H4 (cell line): ENCODE measurements at regions not wholly inside any gene's neighbourhood (a gene's known extent, or its start where the extent isn't known, plus 50 kb on each side); places are given as distances from the start of the nearest gene placed in this dataset.

ENCODE experiments used
- DNase-seq: peaks from one replicate; pipeline ENCODE4 v3.0.0-alpha.2; 2015; ENCODE audit warnings: low spot score

DNA sequence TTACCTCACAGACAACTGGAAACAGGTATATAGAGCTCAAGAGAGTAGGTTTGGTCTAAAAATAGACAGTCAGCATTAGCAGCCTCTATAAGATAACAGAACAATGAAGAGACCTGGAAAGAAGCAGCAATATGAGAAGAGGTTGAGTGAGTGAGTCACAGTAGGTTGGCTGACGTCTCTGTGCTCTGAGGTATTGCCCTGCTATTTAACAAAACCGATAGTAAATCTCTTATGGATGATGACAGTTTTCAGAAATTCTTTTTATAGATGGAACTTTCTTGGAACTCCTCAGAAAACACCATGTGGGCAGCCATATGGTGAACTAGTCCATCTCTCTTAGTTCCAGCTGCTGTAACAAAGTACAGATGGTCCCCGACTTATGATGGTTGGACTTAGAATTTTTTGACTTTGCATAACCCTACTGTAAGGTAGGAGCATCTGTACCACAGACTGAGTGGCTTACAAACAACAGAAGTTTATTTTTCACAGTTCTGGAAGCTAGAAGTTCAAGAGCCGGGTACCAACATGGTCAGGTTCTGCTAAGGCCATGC lies 123.5 kb downstream of the MBD2 start:
- no peak for DNase-seq

DNA sequence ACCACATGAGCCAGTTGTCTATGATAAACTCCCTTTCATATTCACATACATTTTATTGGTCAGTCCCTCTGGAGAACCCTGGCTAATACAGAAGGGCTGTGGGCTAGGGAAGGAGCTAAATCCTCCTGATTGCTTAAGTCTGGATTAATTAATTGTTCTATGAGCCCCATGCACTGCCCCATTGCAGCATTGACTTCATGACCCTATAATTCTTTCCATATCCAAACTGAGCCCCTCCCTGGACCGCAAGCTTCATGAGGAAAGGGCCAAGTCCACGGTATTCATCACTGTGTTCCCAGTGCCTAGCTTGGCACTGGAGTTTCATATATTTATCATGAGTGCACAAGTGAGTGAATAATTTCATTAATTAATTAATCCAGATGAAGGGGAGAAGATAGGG lies 124.0 kb downstream of the MBD2 start:
- no peak for DNase-seq

DNA sequence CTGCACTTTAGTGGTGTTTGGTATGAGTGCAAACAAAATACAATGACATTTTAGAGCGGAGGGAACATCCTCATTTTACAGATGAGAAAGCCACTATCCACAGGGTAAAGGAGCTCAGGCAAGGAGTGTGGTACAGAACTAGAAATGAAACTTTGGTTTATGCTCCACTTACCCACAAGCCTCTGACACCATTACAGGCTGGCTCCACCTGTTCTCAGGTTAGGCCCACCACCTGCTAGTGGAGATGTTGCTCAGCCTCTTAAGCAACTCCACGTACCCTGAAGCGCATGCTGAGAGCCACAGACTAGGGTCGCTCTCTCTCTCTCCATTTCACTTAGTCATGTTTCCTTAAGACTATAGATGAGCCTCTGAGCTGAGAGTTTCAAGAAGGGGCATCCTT lies 130.0 kb downstream of the MBD2 start:
- DNase-seq = no peak

DNA sequence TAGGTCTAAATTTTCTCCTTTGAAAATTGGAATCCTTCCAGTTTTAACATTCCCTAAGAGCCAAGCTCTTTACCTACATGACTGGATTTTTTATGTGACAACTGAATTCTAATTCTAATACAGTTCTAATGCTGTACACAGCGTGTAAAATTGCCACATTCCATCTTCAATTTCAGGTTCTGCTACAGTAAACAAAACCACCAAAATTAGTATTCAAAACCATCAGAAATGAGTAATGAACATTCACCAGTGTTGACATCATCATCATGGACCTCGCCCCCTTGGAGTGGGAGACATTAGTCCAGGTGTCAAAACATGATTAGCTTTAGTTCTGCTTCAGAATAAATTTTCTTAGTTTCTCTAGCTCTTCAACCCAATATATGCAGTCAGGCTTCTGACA lies 133.6 kb downstream of the MBD2 start:
- DNase-seq = no peak

DNA sequence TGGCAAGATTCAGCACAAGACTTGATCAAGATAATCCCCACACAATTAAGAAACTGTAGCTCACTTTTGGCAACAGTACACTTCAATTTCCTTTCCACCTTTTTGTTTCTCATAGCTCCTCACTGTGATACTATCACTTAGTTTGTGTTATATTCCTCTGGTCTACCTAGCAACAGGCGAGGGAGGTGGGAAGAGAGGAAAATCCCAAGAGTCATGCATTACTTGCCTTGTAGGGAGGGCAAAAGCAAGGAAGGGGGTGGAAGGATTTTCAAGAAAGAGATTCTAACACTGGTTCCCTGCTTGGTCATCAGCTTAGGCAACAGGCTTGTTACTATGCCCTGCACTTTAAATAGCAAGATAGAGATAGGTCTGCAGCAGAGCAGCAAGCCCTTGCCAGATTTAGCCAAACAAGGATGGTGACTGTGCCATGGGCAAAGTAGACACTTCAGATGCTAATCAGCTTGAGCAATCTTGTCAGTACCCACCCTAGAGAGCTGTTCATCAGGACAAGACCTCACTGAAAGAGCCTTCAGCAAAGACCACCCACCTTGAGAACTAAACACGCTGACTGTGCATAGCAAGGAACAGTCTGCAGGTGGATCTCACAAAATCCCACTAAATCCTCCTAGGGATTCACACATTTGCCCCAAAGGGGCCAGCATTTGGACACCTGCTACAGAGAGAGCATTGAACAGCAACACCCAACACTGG lies 134.6 kb downstream of the MBD2 start:
- DNase-seq = no peak

DNA sequence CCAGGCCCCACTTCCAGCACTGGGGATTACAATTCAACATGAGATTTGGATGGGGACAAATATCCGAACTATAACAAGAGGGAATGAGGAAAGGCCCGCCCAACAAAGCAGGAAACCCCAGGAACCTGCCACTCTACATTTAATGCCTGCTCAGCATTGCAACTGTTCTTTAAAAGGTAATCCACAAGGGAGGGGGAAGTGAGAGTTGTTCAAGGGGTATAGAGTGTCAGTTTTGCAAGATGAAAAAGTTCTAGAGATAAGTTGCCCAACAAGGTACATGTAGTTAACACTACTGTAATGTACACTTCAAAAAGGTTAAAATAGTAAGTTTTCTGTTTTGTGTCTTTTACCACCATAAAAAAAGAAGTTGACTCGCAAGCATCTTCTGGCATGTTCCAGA lies 137.6 kb downstream of the MBD2 start:
- no peak for DNase-seq

DNA sequence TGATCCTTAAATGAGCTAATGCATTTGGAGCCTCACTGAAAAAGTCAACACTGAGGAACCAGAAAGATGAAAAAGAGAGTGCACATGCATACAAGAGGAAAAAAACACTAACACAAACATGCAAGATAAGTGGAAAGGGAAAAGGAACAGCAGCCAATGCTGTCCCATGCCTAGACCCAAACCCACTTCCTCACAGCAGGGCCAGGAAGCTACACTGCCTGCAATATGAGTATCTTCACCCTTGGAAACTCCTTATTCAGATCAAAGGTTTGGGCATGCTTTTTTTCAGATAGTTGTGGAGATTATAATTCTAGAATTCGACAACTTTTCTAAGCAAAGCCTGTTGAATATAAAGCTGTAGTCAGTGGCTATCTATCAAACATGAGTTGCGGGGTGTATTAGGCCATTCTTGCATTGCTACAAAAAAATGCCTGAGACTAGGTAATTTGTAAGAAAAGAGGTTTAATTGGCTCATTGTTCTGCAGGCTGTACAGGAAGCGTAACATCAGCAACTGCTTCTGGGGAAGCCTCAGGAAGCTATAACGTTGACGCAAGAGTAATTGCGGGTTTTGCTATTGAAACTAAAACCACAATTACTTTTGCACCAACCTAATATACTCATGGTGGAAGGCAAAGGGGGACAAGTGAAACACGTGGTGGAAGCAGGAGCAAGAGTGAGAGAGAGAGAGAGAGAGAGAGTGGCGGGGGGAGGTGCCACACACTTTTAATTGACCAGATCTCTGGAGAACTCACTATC lies 138.2 kb downstream of the MBD2 start:
- no peak for DNase-seq

DNA sequence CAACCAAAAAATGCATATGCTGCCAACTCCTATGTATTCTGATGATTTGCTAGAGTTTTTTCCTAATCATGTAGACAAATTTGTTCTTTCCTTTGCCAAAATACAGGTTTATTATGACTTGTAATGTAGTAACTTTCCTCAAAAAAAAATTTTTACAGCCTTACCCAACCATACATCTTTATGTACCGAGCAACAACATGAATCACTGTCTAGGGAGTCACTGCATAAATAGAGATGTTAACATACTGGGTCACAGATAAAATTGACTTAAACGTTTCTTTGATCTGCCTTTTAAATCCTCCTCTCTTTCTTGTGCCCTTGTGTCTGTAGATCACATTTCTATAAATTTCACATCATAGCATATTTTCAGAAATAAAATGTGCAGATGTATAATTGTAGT lies 143.6 kb downstream of the MBD2 start:
- no peak for DNase-seq

DNA sequence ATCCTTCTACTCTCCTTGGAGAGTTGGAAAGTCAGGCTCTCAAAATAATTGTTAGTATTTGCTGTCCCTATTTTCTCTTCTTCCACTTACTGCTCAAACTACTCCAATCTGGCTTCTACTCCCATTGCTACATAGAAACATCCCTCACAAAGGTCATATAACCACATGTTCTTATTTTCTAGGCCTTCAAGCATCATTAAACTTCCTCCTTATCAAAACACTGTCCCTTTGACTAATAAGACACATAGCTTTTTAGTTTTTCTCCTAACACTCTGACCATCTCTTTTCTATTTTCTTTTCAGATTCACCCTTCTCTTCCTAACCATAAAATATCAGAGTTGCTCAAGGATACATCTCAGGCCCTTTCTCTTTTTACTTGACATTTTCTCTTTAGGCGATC lies 148.3 kb downstream of the MBD2 start:
- no peak for DNase-seq

DNA sequence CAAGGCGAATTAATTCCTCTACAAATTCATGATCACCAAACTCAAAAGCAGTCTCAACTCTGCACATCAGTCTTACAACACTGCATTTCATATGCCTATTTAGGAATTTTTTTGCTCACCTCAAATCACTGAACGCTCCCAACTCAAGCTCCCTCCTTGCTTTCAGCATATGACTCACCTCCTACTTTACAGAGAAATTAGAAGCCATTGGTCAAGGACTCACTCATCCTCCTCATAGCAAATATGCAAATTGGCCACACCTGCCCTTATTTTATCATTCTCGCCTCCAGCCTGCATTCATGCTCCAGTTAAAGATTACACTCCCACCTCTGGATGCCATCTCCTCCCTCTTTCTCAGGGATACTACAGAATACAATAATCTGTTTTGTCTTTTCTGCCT lies 148.8 kb downstream of the MBD2 start:
- no peak for DNase-seq

DNA sequence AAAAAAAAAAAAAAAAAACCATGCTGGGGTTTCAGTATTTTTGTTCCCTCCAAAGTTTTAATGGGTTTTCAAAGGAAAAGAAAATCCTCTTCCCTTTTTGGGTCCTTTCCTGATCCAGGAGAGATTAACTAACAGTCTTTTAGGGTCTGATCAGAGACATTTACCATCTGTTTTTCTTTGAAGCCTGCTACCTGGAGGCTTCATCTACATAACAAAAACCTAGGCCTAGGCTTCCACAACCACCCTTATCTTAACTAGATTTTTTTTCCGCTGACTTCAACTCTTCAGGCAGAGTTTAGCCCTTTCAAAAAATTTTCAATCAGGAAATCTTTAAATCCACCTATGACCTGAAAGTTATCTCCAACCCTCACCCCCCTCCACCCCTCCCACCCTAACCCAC lies 154.7 kb downstream of the MBD2 start:
- no peak for DNase-seq

DNA sequence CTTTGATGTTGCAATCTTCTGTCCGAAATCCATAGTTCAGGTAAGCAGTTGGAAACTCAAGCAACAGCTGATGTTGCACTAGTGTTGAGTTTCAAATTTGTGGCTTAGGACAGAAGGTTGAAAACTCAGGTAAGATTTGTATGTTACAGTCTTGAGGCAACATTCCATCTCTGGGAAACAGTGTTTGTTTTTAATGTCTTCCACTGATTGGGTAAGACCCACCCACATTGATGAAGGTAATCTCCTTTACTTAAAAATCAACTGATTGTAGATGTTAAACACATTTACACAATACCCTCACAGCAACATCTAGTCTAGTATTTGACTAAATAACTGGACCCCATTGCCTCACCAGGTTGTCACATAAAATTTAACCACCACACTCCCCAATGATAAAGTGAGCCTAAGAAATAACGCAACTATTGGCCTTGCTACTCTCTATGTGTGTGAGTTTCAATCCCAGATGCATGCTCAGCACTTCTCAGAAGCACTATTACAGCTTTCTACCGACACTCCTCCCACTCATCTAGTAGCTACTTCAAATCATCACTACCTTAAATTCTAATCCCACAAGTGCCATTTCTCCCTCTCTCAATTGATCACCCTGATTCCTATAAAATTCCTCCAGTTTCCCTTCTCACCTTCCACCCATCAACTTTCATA lies 164.0 kb downstream of the MBD2 start:
- no peak for DNase-seq

DNA sequence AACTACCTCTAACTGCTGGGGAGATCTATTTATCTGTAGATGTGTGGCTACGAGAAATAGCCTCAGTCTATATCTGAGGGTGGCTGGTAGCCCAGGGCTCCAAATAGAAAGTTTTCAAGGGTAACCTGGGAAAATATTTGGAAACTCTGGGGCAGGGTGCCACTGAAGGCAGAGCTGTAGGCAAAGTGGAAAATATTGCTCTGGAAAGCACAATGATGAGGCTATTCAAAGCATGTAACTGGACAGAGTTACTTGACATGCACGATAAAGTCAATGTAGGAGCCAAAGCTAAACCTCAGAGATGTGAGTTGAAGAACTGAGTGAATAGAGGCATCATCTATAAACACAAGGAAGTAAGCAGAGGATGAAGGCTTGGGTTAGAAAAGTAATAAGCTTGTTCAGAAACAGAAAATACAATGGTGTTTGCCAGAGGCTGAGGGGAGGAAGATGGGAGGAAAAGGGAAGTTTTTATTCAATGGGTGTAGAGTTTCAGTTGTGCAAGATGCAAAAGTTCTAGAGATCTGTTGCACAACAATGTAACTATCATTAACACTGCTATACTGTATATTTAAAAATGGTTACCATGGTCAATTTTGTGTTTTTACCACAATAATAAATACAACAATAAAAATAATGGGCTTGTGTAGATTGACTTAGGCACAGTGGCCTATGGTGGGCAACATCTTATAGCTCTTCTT lies 171.6 kb downstream of the MBD2 start:
- no peak for DNase-seq

DNA sequence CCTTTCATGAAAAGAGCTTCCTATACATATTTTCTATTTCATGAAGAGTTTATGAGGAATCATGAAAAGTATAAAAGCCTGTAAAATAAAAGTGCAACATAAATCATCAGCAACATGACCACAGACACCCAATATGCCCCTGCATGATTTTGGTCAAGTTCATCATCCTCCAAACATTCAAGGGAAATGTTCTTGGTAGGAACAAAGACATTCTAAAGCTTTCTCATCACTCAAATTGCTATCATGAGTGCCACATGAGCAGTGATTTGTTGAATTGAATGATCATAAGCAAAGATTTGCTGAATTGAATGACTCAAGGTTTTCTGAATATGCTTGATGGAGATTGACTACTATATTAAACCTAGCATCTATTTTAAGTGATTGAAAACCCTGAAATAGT lies 172.2 kb downstream of the MBD2 start:
- no peak for DNase-seq

DNA sequence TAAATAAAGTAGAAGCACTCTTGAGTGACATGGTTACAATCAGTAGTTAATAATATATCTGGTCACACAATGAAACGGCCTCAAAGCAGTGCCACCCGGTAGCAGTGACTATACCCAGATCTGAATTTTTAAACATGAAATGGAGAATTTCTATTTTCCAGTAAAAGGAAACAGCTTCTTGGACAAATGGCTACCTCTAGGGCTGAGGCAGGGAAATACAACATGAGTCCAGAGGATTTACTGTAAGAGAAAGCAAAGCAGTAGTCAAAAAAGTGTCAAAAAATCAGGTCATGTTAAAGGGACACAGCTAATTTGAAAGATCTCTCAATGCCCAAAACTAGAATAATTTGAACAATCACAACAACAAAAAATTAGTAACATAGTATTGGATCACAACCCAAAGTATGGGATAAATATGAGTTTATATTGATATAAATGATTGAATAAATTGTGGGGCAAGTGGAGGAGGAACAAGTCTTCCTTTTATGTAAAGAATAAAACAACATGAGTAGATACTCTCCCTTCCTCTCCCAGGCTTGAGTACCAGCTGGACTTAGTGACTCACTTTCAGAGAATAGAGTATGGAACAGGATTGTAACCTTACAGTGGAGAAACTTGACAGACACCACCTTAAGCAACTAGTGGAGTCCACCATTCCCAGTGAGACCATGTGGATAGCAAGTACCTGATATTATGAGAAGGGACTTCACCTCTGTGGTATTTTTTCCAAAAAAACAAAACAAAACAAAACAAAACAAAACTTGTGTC lies 180.8 kb downstream of the MBD2 start:
- DNase-seq = no peak

DNA sequence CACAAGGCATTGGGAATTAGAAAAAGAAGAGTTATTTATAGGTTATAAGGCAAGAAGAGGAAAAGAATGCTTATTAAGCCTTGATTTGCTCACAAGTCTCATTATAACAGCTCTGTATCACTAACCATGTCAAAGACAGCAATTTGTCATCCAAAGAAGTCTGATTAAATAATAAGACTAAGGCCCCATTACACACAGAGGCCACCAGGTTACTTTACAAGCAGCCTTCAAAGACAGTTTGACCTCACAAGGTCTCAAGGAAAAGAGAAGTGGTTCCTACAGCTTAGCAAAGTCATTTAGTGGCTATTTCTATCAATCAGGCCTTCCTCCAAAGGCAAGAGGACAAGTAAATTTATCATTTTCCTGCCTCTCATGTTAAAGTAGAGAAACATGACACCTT lies 188.5 kb downstream of the MBD2 start:
- DNase-seq = no peak

DNA sequence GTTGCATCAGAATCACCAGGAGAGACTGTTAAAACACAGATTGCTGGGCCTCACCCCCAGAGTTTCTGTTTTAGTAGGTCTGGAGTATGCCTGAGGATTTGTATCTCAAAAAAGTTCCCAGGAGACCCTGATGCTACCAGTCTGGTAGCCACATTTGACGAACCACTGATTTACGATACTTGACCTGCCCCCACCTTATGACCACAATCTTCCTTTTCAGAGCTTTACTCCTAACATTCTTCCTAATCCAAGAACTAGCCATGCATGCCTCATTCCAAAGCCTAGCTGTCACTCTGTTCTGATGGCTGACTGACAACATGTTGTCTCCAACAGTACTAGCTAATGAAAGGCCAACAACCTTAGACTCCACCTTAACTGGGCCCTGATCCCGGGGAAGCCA lies 191.4 kb downstream of the MBD2 start:
- DNase-seq = no peak

DNA sequence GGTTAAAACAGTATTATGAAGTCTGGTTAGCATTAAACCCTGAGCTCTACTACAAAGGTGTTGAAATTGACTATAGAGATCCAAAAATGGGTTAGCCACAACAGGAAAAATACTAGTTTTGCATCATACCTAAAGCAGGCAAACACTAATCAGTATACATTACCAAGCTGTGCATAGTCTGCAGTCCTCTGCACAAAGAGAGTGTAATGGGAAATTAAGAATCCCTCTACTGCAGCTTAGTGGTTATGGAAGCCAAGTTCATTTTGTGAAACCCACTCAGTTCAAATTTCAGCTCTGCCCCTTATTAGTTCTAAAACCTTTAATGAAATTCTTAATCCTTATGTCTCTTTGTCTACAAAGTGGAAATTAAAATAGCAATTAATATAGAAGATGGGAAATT lies 192.1 kb downstream of the MBD2 start:
- no peak for DNase-seq

DNA sequence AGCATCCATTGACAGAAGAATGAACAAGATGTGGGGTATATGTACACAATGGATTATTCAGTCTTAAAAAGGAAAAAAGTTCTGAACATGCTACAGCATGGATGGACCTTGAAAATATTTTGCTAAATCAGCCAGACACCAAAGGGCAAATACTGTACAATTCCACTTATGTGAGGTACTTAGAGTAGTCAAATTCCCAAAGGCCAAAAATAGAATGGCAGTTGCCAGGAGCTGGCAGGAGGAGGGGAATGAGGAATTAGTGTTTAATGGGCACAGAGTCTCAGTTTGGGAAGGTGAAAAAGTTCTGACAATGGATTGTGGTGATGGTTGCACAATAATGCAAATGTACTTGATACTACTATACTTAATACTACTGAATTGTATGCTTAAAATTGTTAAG lies 193.2 kb downstream of the MBD2 start:
- no peak for DNase-seq

DNA sequence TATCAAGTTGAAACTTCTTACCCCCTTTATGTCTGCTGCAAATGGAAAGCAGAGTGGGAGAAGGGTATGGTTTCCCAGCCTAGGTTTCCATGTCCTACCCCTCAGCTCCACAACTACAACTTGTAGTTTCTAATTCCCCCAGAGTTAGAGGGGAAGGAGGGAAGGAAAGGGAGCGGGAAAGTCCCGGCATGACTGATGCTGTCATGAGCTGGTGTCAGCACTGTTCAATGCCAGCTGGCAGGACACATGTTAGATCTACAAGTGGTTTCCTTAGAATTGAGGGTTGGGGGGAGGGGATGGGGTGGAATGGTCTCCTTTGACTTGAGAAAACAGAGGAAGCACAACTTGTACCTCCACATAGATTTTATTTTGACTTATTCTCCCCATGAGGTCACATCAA lies 194.0 kb downstream of the MBD2 start:
- DNase-seq = no peak

DNA sequence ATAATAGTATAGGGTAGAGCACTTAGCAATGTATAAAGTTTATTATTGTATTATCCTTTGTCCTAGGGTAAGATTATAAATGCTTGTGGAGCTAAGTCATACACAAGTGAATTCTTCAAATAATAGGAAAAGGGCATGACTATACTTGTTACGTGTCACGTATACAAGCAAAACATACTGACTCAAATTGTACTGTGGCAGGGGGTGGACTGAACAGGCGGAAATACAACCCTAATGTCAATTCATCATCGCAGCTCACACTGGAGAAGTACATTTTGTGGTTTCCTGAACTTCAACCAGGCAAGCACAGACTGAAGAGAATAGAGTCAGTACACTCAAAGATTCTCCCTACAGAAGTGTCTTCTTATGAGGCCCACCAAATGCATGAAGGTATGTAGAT lies 201.0 kb downstream of the MBD2 start:
- DNase-seq = peak; percentile 16

DNA sequence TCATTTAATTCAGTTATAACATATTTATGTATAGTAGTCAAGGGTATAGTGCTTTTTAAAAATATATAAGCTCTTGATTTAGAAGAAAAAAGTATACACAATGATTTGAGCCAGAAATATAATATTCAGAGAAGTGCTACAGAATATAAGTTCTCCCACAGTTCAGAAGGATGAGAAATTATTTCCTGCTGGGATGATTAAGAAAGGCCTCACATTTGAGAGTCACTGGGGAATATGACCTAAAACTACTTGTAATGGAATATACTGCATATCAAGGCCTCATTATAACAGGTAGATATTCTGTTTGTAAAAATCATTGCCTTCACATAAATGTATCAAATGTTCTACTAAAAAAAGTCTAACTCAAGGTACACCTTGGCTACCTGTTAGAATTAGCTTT lies 203.5 kb downstream of the MBD2 start:
- no peak for DNase-seq
